ENCODE measurements at regions not wholly inside any gene's neighbourhood (a gene's known extent, or its start where the extent isn't known, plus 50 kb on each side); places are given as distances from the start of the nearest gene placed in this dataset.

DNA sequence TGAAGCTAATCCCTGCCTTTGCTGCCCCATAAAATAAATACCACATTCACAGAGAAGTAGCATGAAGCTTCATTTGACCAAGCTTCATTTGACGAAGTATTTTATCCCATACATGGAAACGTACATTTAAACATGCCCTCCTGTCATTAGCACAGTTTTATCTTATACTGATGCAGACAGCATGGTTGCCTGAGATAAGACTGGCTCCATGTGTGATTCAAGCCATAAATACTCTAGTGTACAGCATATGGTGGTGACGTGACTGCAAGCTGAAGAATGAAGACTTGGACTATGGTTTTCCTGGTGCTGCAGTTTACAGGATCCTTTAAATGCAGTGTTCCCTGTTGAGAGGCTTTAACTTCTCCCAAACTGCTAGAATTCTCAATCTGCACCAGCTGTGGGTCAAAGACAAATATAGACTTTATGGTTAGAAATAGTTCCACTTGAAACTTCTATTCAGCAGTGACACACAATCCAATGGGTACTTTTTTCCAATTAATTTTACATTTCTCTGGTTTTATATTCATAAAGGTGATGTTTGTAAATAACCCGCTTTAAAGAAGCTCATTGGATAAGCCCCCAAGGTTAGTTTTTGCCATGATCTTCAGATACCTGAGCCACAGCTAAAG is 64.9 kb downstream of the CYB561 start:
- DNase-seq (ENCODE audit: low read depth): no peak

DNA sequence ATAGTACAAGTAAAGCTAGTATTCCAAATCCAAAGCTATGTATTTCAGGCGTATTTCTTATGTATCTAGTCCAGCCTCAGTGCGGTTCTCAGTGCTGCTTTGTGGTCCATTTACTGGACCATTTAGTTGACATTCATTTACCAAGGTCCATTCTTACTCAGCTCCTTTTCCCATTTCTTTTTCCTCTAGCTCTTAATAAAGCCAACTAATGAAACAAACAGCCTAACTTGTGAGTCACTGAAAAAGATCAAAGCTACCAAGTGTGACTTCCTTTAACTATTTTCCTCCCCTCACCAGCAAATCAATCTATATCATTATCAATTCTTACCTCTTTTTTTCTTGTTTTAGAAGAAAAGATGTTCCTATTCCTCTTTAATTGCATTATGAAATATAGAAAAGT is 64.0 kb downstream of the CYB561 start:
- no peak for DNase-seq (ENCODE audit: low read depth)
